SHP77 treated with DMSO at 0.1 percent for 48 hours (cell line): ENCODE measurements at regions not wholly inside any gene's neighbourhood (a gene's known extent, or its start where the extent isn't known, plus 50 kb on each side); places are given as distances from the start of the nearest gene placed in this dataset.

Experiments used
- DNase-seq: peaks from one replicate; lab custom pipeline; 2025; lab: John Stamatoyannopoulos, UW

GRCh38 chr20:48204499-48204898, 419.2 kb upstream of the SULF2 start:
- DNase-seq: no peak

GRCh38 chr20:48203252-48203651, 418.0 kb upstream of the SULF2 start:
- no peak for DNase-seq

- no peak for DNase-seq
These were observed 417.2 kb upstream of the SULF2 start for GRCh38 chr20:48202334-48203113.

DNA sequence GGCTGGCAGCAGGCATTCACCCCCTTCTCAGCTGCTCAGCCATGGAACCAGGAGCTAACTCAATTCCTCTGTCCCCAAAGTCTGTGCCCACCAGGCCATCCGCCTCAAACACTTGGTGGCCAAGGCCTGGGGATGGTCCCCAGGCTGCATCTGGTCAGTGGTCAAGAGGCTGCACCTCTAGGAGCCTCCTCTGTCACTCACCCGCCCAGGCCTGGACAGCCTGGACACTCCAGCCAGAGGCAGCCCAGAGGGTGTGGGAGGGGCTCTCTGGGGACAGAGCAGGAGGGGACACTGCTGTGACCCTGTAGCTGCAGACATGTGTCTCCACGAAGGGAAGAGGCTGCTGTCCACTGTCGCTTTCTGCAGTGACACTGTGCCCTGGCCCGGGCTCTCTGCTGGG, 416.6 kb upstream of the SULF2 start:
- DNase-seq: no peak

GRCh38 chr20:48201188-48201587, 415.9 kb upstream of the SULF2 start:
- no peak for DNase-seq

- DNase-seq: no peak
These were observed 413.7 kb upstream of the SULF2 start for GRCh38 chr20:48198929-48199451.

- DNase-seq: no peak
These were observed 411.8 kb upstream of the SULF2 start for GRCh38 chr20:48197066-48197465.

DNA sequence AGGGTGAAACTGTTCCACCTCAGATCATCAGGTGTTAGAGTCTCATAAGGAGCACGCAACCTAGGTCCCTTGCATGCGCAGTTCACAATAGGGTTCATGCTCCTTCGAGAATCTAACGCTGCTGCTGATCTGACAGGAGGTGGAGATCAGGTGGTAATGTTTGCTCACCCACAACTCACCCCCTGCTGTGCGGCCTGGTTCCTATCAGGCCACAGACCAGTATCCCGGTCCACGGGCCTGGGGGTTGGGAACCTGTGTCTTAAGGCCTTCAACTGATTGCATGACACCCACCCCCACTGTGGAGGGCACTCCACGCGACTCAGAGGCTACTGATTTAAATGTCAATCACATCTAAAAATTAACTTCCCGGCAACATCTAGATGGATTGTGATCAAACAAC, 411.2 kb upstream of the SULF2 start:
- DNase-seq: no peak

- DNase-seq: no peak
These were observed 410.7 kb upstream of the SULF2 start for GRCh38 chr20:48196001-48196400.

DNA sequence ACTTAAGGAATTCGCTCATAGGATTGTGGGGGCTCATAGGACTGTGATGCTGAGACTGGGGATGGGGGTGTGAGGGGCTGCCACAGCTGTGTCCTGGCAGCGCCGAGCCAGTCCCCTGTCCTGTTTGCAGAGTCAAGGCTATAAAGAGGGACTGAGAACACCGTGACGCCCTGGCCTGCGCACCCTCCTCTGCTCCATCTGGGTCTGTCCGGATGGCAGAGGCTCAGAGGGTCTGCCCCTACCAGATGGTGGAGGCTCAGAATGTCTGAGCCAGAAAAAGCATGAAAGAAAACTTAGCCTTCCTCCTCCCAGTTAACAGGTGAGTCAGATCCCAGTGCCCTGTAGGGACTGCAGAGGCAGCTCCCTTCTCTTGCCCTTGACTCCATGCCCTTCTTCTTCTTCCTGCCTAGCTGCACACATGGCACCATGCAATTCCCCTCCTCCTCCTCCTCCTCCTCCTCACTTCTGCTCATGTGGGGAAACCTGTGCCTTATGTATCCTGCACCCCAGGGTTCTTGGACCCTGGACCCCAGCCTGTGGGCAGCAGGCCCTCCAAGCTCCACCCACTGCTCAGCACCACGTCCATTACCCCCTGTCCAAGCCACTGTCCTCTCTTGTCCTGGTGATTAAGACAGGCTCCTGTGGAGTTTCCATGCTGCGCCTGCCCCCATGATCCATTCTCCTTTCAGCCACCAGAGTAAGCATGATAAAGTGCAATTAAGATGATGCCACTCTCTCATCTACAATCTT, 410.0 kb upstream of the SULF2 start:
- no peak for DNase-seq

GRCh38 chr20:48194583-48194982, 409.3 kb upstream of the SULF2 start:
- no peak for DNase-seq

- no peak for DNase-seq
These were observed 408.5 kb upstream of the SULF2 start for GRCh38 chr20:48193627-48194425.

GRCh38 chr20:48192109-48192508, 406.8 kb upstream of the SULF2 start:
- DNase-seq: no peak

- DNase-seq: no peak
These were observed 405.9 kb upstream of the SULF2 start for GRCh38 chr20:48191200-48191599.

GRCh38 chr20:48190757-48191156, 405.5 kb upstream of the SULF2 start:
- DNase-seq: no peak

GRCh38 chr20:48189181-48189580, 403.9 kb upstream of the SULF2 start:
- DNase-seq: no peak

DNA sequence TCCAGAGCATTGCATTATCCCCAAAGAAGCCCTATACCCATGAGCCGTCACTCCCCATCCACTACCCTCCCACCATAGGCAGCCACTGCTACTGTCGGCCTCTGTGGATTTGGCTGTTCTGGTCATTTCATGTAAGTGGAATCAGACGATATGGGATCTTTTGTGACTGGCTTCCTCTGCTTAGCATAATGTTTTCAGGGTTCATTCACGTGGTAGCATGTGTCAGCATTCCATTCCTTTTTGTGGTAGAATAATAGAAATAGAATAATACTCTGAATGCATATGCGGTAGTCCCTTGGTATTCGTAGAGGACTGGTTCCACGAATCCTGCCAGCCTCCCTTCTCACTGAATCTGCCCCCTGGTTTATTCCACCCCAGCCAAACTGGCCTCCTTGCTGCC, 402.6 kb upstream of the SULF2 start:
- no peak for DNase-seq

DNA sequence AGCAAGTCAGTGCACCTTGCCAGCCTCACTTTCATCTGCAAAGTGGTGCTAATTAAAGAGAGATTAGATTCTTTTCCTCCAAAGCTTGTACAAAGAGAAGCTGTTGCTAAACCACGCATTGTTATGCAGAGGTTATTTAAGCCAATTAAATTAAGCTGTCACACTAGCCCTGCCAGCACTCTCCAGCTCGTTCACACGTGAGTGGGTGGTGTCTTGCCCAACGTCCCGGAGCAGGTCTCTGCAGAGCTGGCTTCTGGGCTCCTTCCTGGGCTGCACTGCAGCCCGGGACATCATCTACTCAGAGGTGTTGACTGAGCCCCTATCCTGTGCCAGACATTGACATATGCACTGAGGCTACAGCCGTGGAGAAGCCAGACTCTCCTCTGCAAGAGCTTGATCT, 401.6 kb upstream of the SULF2 start:
- DNase-seq: no peak

GRCh38 chr20:48186447-48186846, 401.2 kb upstream of the SULF2 start:
- DNase-seq: no peak

GRCh38 chr20:48184229-48184628, 398.9 kb upstream of the SULF2 start:
- DNase-seq: no peak

DNA sequence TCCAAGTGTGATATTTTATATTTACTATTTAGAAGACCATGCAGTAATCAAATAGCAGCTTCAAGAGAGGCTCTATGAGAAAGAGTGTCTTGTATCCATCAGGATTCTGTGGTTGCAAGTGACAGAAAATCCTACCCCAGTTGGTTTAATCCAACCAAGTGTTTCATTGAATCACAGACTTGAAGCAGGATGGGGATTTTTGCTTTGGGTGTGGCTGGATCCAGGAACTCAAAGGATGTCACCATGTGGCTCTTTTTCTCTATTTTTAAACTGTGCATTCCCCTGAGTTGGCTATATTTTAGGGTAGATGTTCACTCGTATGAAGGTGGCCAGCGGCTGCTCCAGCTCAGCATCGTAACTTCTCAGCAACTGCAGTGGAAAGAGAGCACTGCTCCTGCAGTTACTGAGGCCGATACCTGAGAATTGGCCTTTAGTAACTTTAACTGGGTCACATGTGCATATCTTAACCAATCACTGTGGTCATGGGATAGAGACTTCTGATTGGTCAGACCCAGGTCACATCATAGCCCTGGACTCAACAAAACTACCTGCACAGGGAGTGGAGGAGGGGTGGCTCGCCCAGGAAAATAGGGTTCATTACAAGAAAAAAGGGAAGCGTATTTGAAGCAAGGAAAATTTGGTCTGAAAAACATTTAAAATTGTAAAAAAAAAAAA, 396.1 kb upstream of the SULF2 start:
- DNase-seq: no peak

DNA sequence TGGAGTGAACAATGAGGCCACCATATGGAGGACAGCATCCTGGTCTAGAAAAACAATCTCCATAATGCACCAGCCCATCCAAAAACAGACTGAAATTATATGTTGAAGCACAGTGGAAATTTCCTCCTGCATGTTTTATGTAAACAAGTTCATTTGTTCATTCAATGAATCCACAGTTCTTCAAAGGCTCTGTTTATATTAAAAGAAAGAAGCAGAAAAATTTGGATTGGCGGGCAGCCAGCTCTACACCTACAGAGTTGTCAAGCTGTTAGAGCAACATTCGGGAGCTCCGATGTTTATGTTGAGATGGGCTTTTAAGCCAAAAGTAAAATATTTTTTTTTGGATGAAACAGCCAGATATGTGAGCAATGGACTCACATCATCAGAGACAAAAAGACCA, 395.3 kb upstream of the SULF2 start:
- DNase-seq: no peak
